Esophagus squamous epithelium (tissue), 5 donors: ENCODE measurements at regions not wholly inside any gene's neighbourhood (a gene's known extent, or its start where the extent isn't known, plus 50 kb on each side); places are given as distances from the start of the nearest gene placed in this dataset.

Experiments used
- DNase-seq: peaks from one replicate; lab custom pipeline; 2025; lab: John Stamatoyannopoulos, UW
- H3K27ac ChIP-seq, 4 donors: fragments of 200-600 bp; sonication (generic); one replicate each; pipeline ENCODE4 v1.5.1; 2016 to 2019; ENCODE audit warnings: mild to moderate bottlenecking in 1 of 4
- H3K27me3 ChIP-seq, 4 donors: fragments of 200-600 bp; sonication (generic); 1 replicate in 3 of 4; 2 replicates in 1 of 4; pipeline versions ENCODE4 v1.5.1 to v1.6.0; 2017 to 2021; ENCODE audit warnings: antibody characterized with exemption in 1 of 4
- H3K36me3 ChIP-seq, 3 donors: fragments of 200-600 bp; sonication (generic); one replicate each; pipeline ENCODE4 v1.5.1; 2016 to 2019
- H3K4me1 ChIP-seq, 3 donors: fragments of 200-600 bp; sonication (generic); one replicate each; pipeline ENCODE4 v1.5.1; 2017 to 2019
- H3K4me3 ChIP-seq, 4 donors: fragments of 200-600 bp; sonication (generic); 1 replicate in 3 of 4; 2 replicates in 1 of 4; pipeline ENCODE4 v1.5.1; 2016 to 2019; ENCODE audit warnings: mild to moderate bottlenecking in 2 of 4, moderate library complexity in 1 of 4
- H3K9me3 ChIP-seq, 3 donors: fragments of 200-600 bp; sonication (generic); one replicate each; pipeline ENCODE4 v1.5.1; 2016 to 2019
- POLR2A ChIP-seq, 4 donors: fragments of 450-650 bp; IDR thresholded peaks; one replicate each; pipeline ENCODE4 v1.6.1; 2017; ENCODE audit warnings: antibody characterized with exemption in 4 of 4, mild to moderate bottlenecking in 4 of 4, moderate library complexity in 3 of 4
- WGBS, 2 donors: methylation state at CpG; one replicate each; pipeline ENCODE4 v1.1.5; 2018; 5-methylcytosine and 5-hydroxymethylcytosine counted together
- intact Hi-C: fragments of 100-400 bp; cut with DNase I; formaldehyde crosslinking; loops from one replicate; pipeline ENCODE4 v1.15.0; 2022
- TF ChIP-seq, protein P1 (sequence below), 6 experiments: fragments of 450-650 bp in 4 of 6; fragments of 200-600 bp in 2 of 6; sonication (generic) in 2 of 6; IDR thresholded peaks; one replicate each; pipeline ENCODE4 v1.5.1; 2016 to 2019; ENCODE audit warnings: antibody characterized with exemption in 6 of 6, mild to moderate bottlenecking in 4 of 6, moderate library complexity in 4 of 6
- donor health status: DM: yes; HTN: yes; CAD: no.

- Histone ChIP-seq H3K27ac (no peak overlapping the region), H3K27me3 (peaks cover 0 to 4% (median 0%) of the 10 kb centered on the region in 4 donors), H3K4me3 (no peak overlapping the region), H3K4me1 (peaks cover 0 to 18% (median 0%) of the 10 kb centered on the region in 3 donors), H3K9me3 (no peaks in the 10 kb centered on the region), H3K36me3 (no peaks in the 10 kb centered on the region)
- TF ChIP-seq POLR2A (IDR thresholded peaks at IDR 0.05) = no peak
- TF ChIP-seq, protein P1, sequence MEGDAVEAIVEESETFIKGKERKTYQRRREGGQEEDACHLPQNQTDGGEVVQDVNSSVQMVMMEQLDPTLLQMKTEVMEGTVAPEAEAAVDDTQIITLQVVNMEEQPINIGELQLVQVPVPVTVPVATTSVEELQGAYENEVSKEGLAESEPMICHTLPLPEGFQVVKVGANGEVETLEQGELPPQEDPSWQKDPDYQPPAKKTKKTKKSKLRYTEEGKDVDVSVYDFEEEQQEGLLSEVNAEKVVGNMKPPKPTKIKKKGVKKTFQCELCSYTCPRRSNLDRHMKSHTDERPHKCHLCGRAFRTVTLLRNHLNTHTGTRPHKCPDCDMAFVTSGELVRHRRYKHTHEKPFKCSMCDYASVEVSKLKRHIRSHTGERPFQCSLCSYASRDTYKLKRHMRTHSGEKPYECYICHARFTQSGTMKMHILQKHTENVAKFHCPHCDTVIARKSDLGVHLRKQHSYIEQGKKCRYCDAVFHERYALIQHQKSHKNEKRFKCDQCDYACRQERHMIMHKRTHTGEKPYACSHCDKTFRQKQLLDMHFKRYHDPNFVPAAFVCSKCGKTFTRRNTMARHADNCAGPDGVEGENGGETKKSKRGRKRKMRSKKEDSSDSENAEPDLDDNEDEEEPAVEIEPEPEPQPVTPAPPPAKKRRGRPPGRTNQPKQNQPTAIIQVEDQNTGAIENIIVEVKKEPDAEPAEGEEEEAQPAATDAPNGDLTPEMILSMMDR (IDR thresholded peaks at IDR 0.05) = no peak
- WGBS, 2 donors = 84 to 94% methylated on average over 2 of the region's 2 CpGs
- DNase-seq = no peak
- intact Hi-C loops = loop anchor here (10.0 kb wide), 1 partner anchor 409 kb away; the partner anchor contains the start of gene SOX9
These were observed 413.4 kb downstream of the SOX9 start for GRCh38 chr17:72534265-72534664.

DNA sequence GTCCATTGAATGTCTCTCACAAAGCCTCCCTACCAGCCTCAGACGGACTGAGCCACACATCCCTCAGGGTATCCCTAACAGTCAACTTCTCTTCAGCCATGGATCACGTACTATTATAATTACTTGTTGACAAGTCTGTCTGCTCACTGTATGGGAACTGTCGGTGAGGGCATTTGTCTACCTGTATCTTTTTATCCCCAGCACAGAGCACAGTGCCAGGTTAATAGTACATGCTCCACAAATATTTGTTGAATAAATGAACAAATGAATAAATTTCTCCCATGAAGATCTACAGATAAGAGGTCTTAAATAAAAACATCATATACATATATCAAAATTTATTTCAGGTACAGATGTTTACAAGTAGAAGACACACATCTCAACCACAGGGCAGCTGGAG lies 414.0 kb downstream of the SOX9 start:
- 85 to 92% methylated on average over 3 of the region's 3 CpGs for WGBS, 2 donors
- Histone ChIP-seq H3K4me3 (no peak overlapping the region), H3K4me1 (peaks cover 0 to 16% (median under 1%) of the 10 kb centered on the region in 3 donors), H3K36me3 (no peaks in the 10 kb centered on the region), H3K9me3 (no peaks in the 10 kb centered on the region), H3K27ac (no peak overlapping the region), H3K27me3 (peaks cover 0 to 4% (median 0%) of the 10 kb centered on the region in 4 donors)
- intact Hi-C loops = loop anchor here (10.0 kb wide), 1 partner anchor 410 kb away; the partner anchor contains the start of gene SOX9
- no peak for DNase-seq
- no peak for TF ChIP-seq POLR2A (IDR thresholded peaks at IDR 0.05)
- TF ChIP-seq, protein P1 (IDR thresholded peaks at IDR 0.05) = no peak

- Histone ChIP-seq H3K27ac (no peak overlapping the region), H3K4me3 (no peak overlapping the region), H3K9me3 (no peaks in the 10 kb centered on the region), H3K27me3 (peaks cover 0 to 4% (median 0%) of the 10 kb centered on the region in 4 donors), H3K4me1 (peaks cover under 1 to 16% (median 3%) of the 10 kb centered on the region in 3 donors), H3K36me3 (no peaks in the 10 kb centered on the region)
- no peak for TF ChIP-seq POLR2A (IDR thresholded peaks at IDR 0.05)
- TF ChIP-seq, protein P1 (IDR thresholded peaks at IDR 0.05) = no peak
- intact Hi-C loops = loop anchor here (10.0 kb wide), 1 partner anchor 411 kb away; the partner anchor contains the start of gene SOX9
- 75 to 83% methylated on average over 3 of the region's 4 CpGs for WGBS, 2 donors
- DNase-seq = no peak
These were observed 414.5 kb downstream of the SOX9 start for GRCh38 chr17:72535346-72535745.

GRCh38 chr17:72535779-72536178 lies 415.0 kb downstream of the SOX9 start:
- no peak for DNase-seq
- no peak overlapping the region for H3K27ac ChIP-seq
- peaks cover 0 to 4% (median 0%) of the 10 kb centered on the region in 4 donors for H3K27me3 ChIP-seq
- WGBS, 2 donors = 60 to 63% methylated on average over 1 to 4 of the region's 5 CpGs
- TF ChIP-seq, protein P1 (IDR thresholded peaks at IDR 0.05) = no peak
- no peak for TF ChIP-seq POLR2A (IDR thresholded peaks at IDR 0.05)
- peaks cover 3 to 16% (median 5%) of the 10 kb centered on the region in 3 donors for H3K4me1 ChIP-seq
- no peak overlapping the region for H3K4me3 ChIP-seq
- H3K36me3 ChIP-seq = no peaks in the 10 kb centered on the region
- intact Hi-C loops = loop anchor here (10.0 kb wide), 1 partner anchor 411 kb away; the partner anchor contains the start of gene SOX9
- no peaks in the 10 kb centered on the region for H3K9me3 ChIP-seq

GRCh38 chr17:72536788-72537187 lies 416.0 kb downstream of the SOX9 start:
- Histone ChIP-seq H3K9me3 (no peaks in the 10 kb centered on the region), H3K36me3 (no peaks in the 10 kb centered on the region), H3K27ac (no peak overlapping the region), H3K4me3 (no peak overlapping the region), H3K4me1 (peaks cover 3 to 14% (median 5%) of the 10 kb centered on the region in 3 donors), H3K27me3 (peaks cover 0 to 4% (median 0%) of the 10 kb centered on the region in 4 donors)
- 79 to 87% methylated on average over 6 to 9 of the region's 9 CpGs for WGBS, 2 donors
- intact Hi-C loops = loop anchor here (10.0 kb wide), 1 partner anchor 412 kb away; the partner anchor contains the start of gene SOX9
- TF ChIP-seq, protein P1 (IDR thresholded peaks at IDR 0.05) = no peak
- no peak for TF ChIP-seq POLR2A (IDR thresholded peaks at IDR 0.05)
- no peak for DNase-seq
